ENCODE measurements at regions not wholly inside any gene's neighbourhood (a gene's known extent, or its start where the extent isn't known, plus 50 kb on each side); places are given as distances from the start of the nearest gene placed in this dataset.

DNA sequence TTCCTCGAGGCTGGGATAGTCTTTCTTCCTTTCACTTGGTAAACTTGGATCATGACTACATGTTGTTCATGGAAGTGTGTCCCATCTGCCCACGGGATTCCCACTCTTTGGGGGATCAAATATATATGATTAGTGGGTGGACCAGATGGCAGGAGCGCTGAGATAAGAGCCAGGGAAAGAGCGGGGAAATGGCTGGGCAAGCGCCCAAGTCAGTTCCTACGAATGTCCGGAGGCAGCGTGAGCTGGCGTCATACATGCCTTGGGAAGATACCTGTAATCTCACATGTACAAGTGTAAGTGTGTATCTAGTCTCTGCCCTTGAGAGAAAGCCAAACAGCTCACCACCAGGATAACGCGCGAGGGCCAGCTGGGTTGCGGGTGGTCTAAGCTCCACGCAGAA lies 62.3 kb downstream of the FZD10 start:
- DNase-seq, result no peak
- Histone ChIP-seq H3F3A (ENCODE audit: insufficient read depth, low read length) (no peaks in the 10 kb centered on the region), H3K27ac (ENCODE audit: low read length) (no peak overlapping the region), H3K4me3 (ENCODE audit: low read length) (no peak overlapping the region), H3K9me3 (replicated peaks; ENCODE audit: insufficient read depth, low read length) (no peaks in the 10 kb centered on the region), H3K27me3 (replicated peaks; ENCODE audit: insufficient read depth, low read length) (no peaks in the 10 kb centered on the region), H3K79me2 (ENCODE audit: low read length) (no peaks in the 10 kb centered on the region), H2AFZ (ENCODE audit: low read length) (no peak overlapping the region), H4K20me1 (ENCODE audit: insufficient read depth, low read length) (no peaks in the 10 kb centered on the region), H3K9ac (ENCODE audit: low read length) (no peak overlapping the region), H3K36me3 (replicated peaks; ENCODE audit: insufficient read depth, low read length) (no peaks in the 10 kb centered on the region), H3K4me2 (ENCODE audit: low read depth, low read length) (no peak overlapping the region), H3K9me2 (replicated peaks; ENCODE audit: insufficient read depth, low read length) (no peaks in the 10 kb centered on the region), H3K4me1 (ENCODE audit: low read length) (no peaks in the 10 kb centered on the region)
- TF ChIP-seq, protein P1, sequence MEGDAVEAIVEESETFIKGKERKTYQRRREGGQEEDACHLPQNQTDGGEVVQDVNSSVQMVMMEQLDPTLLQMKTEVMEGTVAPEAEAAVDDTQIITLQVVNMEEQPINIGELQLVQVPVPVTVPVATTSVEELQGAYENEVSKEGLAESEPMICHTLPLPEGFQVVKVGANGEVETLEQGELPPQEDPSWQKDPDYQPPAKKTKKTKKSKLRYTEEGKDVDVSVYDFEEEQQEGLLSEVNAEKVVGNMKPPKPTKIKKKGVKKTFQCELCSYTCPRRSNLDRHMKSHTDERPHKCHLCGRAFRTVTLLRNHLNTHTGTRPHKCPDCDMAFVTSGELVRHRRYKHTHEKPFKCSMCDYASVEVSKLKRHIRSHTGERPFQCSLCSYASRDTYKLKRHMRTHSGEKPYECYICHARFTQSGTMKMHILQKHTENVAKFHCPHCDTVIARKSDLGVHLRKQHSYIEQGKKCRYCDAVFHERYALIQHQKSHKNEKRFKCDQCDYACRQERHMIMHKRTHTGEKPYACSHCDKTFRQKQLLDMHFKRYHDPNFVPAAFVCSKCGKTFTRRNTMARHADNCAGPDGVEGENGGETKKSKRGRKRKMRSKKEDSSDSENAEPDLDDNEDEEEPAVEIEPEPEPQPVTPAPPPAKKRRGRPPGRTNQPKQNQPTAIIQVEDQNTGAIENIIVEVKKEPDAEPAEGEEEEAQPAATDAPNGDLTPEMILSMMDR (IDR thresholded peaks at IDR 0.05; ENCODE audit: low read length), result no peak
- TF ChIP-seq EZH2phosphoT487 (IDR thresholded peaks at IDR 0.05; ENCODE audit: low read length), result no peak
- TF ChIP-seq EZH2 (optimal IDR thresholded peaks at IDR 0.05; ENCODE audit: low read depth, low read length), result no peak

DNA sequence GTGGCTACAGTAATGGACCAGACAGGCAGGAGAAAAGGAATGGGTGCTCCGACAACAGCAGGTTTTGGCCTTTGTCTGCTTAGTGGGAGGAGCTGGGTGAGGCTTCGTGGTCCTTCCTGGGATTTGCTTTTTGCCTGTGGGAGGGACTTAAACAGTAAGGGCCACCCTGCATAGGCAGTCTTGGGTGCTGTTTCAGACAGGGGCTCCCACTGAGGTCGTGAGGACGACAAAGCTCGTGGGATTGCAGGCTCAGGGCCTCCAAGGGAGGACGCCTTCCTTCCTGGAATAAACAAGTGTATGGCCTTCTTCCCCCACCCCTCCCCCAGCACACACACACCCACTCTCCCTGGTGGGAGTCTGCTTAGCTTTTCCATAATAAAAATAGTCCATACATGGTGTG lies 63.1 kb downstream of the FZD10 start:
- Histone ChIP-seq H3K9ac (ENCODE audit: low read length) (no peak overlapping the region), H3K27me3 (replicated peaks; ENCODE audit: insufficient read depth, low read length) (no peaks in the 10 kb centered on the region), H3K9me2 (replicated peaks; ENCODE audit: insufficient read depth, low read length) (no peaks in the 10 kb centered on the region), H3K4me3 (ENCODE audit: low read length) (no peak overlapping the region), H3K4me1 (ENCODE audit: low read length) (no peaks in the 10 kb centered on the region), H4K20me1 (ENCODE audit: insufficient read depth, low read length) (no peaks in the 10 kb centered on the region), H3K9me3 (replicated peaks; ENCODE audit: insufficient read depth, low read length) (no peaks in the 10 kb centered on the region), H3K79me2 (ENCODE audit: low read length) (no peaks in the 10 kb centered on the region), H2AFZ (ENCODE audit: low read length) (no peak overlapping the region), H3K4me2 (ENCODE audit: low read depth, low read length) (no peak overlapping the region), H3K36me3 (replicated peaks; ENCODE audit: insufficient read depth, low read length) (no peaks in the 10 kb centered on the region), H3F3A (ENCODE audit: insufficient read depth, low read length) (no peaks in the 10 kb centered on the region), H3K27ac (ENCODE audit: low read length) (no peak overlapping the region)
- no peak for TF ChIP-seq EZH2 (optimal IDR thresholded peaks at IDR 0.05; ENCODE audit: low read depth, low read length)
- TF ChIP-seq, protein P1 (IDR thresholded peaks at IDR 0.05; ENCODE audit: low read length), result no peak
- TF ChIP-seq EZH2phosphoT487 (IDR thresholded peaks at IDR 0.05; ENCODE audit: low read length), result no peak
- DNase-seq, result no peak

DNA sequence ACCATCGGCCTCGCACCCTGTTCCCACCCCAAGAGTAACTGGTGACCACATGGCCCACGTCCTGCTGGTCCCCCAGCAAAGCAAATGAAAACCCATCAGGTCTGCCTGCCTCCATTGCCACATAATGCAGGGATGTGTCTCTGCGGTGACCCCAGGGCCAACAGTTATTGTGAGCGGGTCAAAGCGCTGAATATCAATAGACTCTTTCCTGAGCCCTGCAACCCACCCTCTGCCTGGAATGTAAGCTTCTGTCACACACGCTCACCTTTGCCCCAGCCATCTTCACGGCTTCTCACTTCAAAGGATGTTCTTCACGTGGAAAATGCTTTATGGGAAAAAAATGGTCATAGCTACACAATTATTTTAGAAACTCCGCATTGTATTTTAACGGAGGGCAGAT lies 63.9 kb downstream of the FZD10 start:
- H2AFZ ChIP-seq (ENCODE audit: low read length), result no peak overlapping the region
- H3K4me3 ChIP-seq (ENCODE audit: low read length), result no peak overlapping the region
- TF ChIP-seq, protein P1 (IDR thresholded peaks at IDR 0.05; ENCODE audit: low read length), result no peak
- TF ChIP-seq EZH2phosphoT487 (IDR thresholded peaks at IDR 0.05; ENCODE audit: low read length), result no peak
- no peak for TF ChIP-seq EZH2 (optimal IDR thresholded peaks at IDR 0.05; ENCODE audit: low read depth, low read length)
- no peaks in the 10 kb centered on the region for H3F3A ChIP-seq (ENCODE audit: insufficient read depth, low read length)
- no peak for DNase-seq
- H3K4me2 ChIP-seq (ENCODE audit: low read depth, low read length), result no peak overlapping the region
- no peaks in the 10 kb centered on the region for H4K20me1 ChIP-seq (ENCODE audit: insufficient read depth, low read length)
- no peaks in the 10 kb centered on the region for H3K9me3 ChIP-seq (replicated peaks; ENCODE audit: insufficient read depth, low read length)
- H3K9me2 ChIP-seq (replicated peaks; ENCODE audit: insufficient read depth, low read length), result no peaks in the 10 kb centered on the region
- H3K79me2 ChIP-seq (ENCODE audit: low read length), result no peaks in the 10 kb centered on the region
- no peaks in the 10 kb centered on the region for H3K36me3 ChIP-seq (replicated peaks; ENCODE audit: insufficient read depth, low read length)
- H3K9ac ChIP-seq (ENCODE audit: low read length), result no peak overlapping the region
- H3K27me3 ChIP-seq (replicated peaks; ENCODE audit: insufficient read depth, low read length), result no peaks in the 10 kb centered on the region
- H3K27ac ChIP-seq (ENCODE audit: low read length), result no peak overlapping the region
- H3K4me1 ChIP-seq (ENCODE audit: low read length), result no peaks in the 10 kb centered on the region

All from MM.1S (cell line).